ENCODE measurements at regions not wholly inside any gene's neighbourhood (a gene's known extent, or its start where the extent isn't known, plus 50 kb on each side); places are given as distances from the start of the nearest gene placed in this dataset.

- DNase-seq (ENCODE audit: low read depth in 2 of 2), result no peak
These were observed 87.8 kb downstream of the ANKRD10 start for GRCh38 chr13:110826861-110827672.
